PC-3 (cell line): ENCODE measurements at regions not wholly inside any gene's neighbourhood (a gene's known extent, or its start where the extent isn't known, plus 50 kb on each side); places are given as distances from the start of the nearest gene placed in this dataset.

Experiments
- EZH2 ChIP-seq: fragments of 300-600 bp; sonication (generic); IDR thresholded peaks from one replicate; pipeline ENCODE4 v1.6.1; 2017; ENCODE audit warnings: antibody characterized with exemption, mild to moderate bottlenecking, low read length; ENCODE audit not compliant: unreplicated experiment
- EZH2phosphoT487 ChIP-seq: fragments of 300-600 bp; sonication (generic); IDR thresholded peaks from 2 replicates; pipeline ENCODE4 v1.6.1; 2018; ENCODE audit warnings: mild to moderate bottlenecking, antibody characterized with exemption, low read length, borderline replicate concordance
- TF ChIP-seq, protein P1 (sequence below): fragments of 300-600 bp; sonication (generic); conservative IDR thresholded peaks from 2 replicates; pipeline ENCODE4 v1.5.1; 2017; ENCODE audit warnings: antibody characterized with exemption, low read depth, mild to moderate bottlenecking, low read length

DNA sequence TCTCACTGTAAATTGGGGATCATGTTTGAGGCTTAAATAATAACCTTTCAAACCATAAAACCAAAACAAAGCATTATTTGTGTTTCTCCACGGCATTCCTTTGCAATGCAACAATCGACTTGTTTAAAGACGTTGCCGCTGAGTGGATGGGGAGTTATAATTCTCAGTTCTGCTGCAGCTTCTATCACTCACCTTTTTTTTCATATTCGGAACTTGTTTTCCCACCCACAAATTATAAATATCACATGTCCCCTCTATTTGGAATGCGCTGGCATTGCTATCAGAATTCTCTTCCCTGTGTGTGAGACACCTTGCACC, 372.8 kb upstream of the SMIM21 start:
- TF ChIP-seq, protein P1, sequence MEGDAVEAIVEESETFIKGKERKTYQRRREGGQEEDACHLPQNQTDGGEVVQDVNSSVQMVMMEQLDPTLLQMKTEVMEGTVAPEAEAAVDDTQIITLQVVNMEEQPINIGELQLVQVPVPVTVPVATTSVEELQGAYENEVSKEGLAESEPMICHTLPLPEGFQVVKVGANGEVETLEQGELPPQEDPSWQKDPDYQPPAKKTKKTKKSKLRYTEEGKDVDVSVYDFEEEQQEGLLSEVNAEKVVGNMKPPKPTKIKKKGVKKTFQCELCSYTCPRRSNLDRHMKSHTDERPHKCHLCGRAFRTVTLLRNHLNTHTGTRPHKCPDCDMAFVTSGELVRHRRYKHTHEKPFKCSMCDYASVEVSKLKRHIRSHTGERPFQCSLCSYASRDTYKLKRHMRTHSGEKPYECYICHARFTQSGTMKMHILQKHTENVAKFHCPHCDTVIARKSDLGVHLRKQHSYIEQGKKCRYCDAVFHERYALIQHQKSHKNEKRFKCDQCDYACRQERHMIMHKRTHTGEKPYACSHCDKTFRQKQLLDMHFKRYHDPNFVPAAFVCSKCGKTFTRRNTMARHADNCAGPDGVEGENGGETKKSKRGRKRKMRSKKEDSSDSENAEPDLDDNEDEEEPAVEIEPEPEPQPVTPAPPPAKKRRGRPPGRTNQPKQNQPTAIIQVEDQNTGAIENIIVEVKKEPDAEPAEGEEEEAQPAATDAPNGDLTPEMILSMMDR = no peak
- no peak for TF ChIP-seq EZH2
- no peak for TF ChIP-seq EZH2phosphoT487
